Mucosa of descending colon (tissue), 3 donors: ENCODE measurements at regions not wholly inside any gene's neighbourhood (a gene's known extent, or its start where the extent isn't known, plus 50 kb on each side); places are given as distances from the start of the nearest gene placed in this dataset.

ENCODE experiments used
- ATAC-seq: fragments of 200-7000 bp; cut with Tn5 transposase; one replicate; pipeline ENCODE4 v1.9.1; 2020; ENCODE audit warnings: mild to moderate bottlenecking, moderate library complexity
- DNase-seq, 3 donors: peaks; one replicate each; pipeline ENCODE4 v3.0.0-alpha.2; 2020
- H3K36me3 ChIP-seq: fragments of 200-600 bp; one replicate; pipeline ENCODE4 v1.8.0; 2021; ENCODE audit warnings: low read depth, mild to moderate bottlenecking
- H3K4me1 ChIP-seq: fragments of 200-600 bp; one replicate; pipeline ENCODE4 v1.8.0; 2021; ENCODE audit warnings: low read depth, mild to moderate bottlenecking
- H3K4me3 ChIP-seq: fragments of 200-600 bp; one replicate; pipeline ENCODE4 v1.8.0; 2021; ENCODE audit warnings: mild to moderate bottlenecking
- H3K9me3 ChIP-seq: fragments of 200-600 bp; one replicate; pipeline ENCODE4 v1.8.0; 2021; ENCODE audit warnings: mild to moderate bottlenecking
- CTCF ChIP-seq: fragments of 200-600 bp; IDR thresholded peaks from one replicate; pipeline ENCODE4 v1.8.0; 2022; ENCODE audit warnings: antibody characterized with exemption, mild to moderate bottlenecking
- intact Hi-C, 2 donors: fragments of 100-400 bp; cut with DNase I in 1 of 2; cut with micrococcal nuclease in 1 of 2; formaldehyde crosslinking; loops; one replicate each; pipeline versions ENCODE4 v1.11.0 to v1.11.1; 2022; cut with DNase I, micrococcal nuclease
- donor health status: DM: no; HTN: no; CAD: no; lungs with moderate emphysema.
- donor health status: DM: no; HTN: no; CAD: no.
- donor health status: DM: no; HTN: yes; CAD: no.

DNA sequence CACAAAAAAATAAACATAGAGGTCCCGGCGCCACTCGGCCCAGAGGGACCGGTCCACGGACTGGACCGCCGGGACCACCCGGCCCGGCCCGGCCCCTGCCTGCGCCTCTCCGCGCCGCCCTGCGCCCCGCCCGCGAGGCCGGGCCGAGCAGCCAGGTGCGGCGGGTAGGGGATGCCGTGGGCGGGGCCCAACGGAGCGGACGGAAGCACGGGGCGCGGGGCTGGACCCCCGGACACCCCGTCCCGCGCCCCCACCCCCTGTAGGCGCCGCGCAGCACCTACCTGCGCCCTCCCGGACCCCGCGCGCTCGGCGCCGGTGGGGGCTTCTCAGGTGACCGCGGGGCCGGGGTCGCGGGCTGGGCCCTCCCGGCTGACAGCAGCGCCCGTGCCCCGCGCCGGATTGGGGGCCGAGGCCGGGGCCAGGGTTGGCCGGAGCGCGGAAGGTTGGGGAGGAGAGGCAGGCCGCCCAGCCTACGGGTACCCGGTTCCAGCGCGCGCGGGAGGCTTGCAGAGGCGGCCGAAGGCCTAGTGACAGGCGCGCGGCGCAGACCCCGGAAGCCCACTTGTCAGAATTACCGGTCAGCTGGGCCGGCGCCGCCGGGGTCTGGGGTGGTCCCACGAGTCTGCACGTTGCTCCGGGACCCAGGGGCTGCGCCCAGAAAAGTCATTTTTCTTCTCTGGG, 351.9 kb upstream of the CAMK1G start:
- no peaks in the 10 kb centered on the region for H3K4me1 ChIP-seq
- intact Hi-C loops = no loop called here
- H3K36me3 ChIP-seq = no peaks in the 10 kb centered on the region
- no peak for ATAC-seq
- no peak for DNase-seq
- H3K9me3 ChIP-seq = no peaks in the 10 kb centered on the region
- TF ChIP-seq CTCF = no peak
- no peak overlapping the region for H3K4me3 ChIP-seq

DNA sequence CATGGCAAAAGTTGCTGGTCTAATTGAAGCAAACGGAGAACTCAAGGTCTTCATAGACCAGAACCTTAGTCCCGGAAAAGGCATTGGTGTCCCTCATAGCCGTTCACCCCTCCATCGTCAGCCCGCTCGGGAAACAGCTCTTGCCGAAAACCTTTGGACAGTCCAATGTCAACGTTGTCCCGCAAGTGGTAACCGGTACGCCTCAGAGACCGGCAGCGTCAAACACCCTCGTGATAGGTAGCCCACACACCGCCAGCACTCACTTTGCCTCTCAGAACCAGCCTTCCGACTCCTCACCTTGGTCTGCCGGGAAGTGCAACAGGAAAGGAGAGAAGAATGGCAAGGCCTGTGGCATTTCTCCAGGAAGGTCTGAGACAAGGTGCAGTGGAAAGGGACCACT, 351.3 kb upstream of the CAMK1G start:
- Histone ChIP-seq H3K4me1 (no peaks in the 10 kb centered on the region), H3K4me3 (no peak overlapping the region), H3K9me3 (no peaks in the 10 kb centered on the region), H3K36me3 (no peaks in the 10 kb centered on the region)
- DNase-seq = no peak
- ATAC-seq = no peak
- intact Hi-C loops = no loop called here
- TF ChIP-seq CTCF = no peak

- no peaks in the 10 kb centered on the region for H3K36me3 ChIP-seq
- intact Hi-C loops = no loop called here
- H3K4me3 ChIP-seq = no peak overlapping the region
- H3K4me1 ChIP-seq = no peaks in the 10 kb centered on the region
- DNase-seq = no peak
- TF ChIP-seq CTCF = no peak
- no peak for ATAC-seq
- H3K9me3 ChIP-seq = no peaks in the 10 kb centered on the region
Measured at GRCh38 chr1:209232759-209233158, 350.8 kb upstream of the CAMK1G start.

DNA sequence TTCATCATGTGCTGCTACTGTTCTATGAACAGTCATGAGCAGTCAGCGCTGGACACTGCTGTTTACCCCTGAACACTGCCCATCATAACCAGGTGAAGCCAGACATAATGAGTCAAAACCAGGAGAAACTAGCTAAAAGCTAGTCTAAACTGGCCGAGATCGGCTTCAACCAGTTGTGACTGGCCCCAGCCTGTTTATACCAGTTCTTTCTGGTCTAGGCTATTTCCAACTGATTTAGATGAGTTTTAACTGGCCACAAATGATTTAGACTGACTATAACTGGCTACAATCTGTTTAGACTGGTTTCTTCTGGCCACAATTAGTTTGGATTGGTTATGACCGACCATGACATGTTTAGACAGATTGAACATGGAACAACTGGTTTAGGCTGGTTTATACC, 348.3 kb upstream of the CAMK1G start:
- Histone ChIP-seq H3K4me3 (no peak overlapping the region), H3K4me1 (no peaks in the 10 kb centered on the region), H3K9me3 (no peaks in the 10 kb centered on the region), H3K36me3 (no peaks in the 10 kb centered on the region)
- ATAC-seq = no peak
- DNase-seq = no peak
- TF ChIP-seq CTCF = no peak
- intact Hi-C loops = no loop called here

DNA sequence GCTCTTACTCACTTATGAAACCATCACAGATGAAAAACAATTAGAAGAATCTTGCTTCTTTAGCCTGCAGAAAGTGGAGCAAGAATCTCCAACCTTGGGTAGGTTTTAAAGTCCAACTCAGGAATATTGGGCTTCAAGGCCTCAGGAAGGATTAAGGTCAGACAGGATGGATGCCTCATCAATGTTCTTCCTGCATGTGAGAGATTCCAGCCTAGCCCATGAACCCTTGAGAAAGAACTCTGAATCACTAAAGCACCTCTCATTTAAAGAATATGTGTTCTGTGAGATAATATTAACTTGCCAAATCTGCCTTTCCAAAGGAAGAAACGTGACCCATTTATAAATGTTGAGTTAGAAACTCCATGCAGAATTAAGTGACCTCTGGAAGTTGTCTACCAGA, 345.2 kb upstream of the CAMK1G start:
- ATAC-seq (no peak), DNase-seq (no peak)
- TF ChIP-seq CTCF = no peak
- no peak overlapping the region for H3K4me3 ChIP-seq
- no peaks in the 10 kb centered on the region for H3K4me1 ChIP-seq
- no peaks in the 10 kb centered on the region for H3K36me3 ChIP-seq
- H3K9me3 ChIP-seq = no peaks in the 10 kb centered on the region
- intact Hi-C loops = no loop called here

- no peaks in the 10 kb centered on the region for H3K36me3 ChIP-seq
- no peaks in the 10 kb centered on the region for H3K4me1 ChIP-seq
- no peak for TF ChIP-seq CTCF
- intact Hi-C loops = no loop called here
- H3K4me3 ChIP-seq = no peak overlapping the region
- DNase-seq (no peak), ATAC-seq (no peak)
- H3K9me3 ChIP-seq = no peaks in the 10 kb centered on the region
Measured at GRCh38 chr1:209240351-209240750, 343.2 kb upstream of the CAMK1G start.
